D721Med (cell line): ENCODE measurements at regions not wholly inside any gene's neighbourhood (a gene's known extent, or its start where the extent isn't known, plus 50 kb on each side); places are given as distances from the start of the nearest gene placed in this dataset.

Source experiments
- DNase-seq: peaks from one replicate; pipeline ENCODE4 v3.0.0; 2011; ENCODE audit warnings: low spot score; ENCODE audit not compliant: insufficient read length
- FAIRE-seq: peaks from 2 replicates; lab custom pipeline; 2011; peaks lifted over from hg19 to GRCh38; lab: Jason Lieb, UNC
- CTCF ChIP-seq: IDR thresholded peaks from 2 replicates; pipeline ENCODE4 v1.5.1; 2012; ENCODE audit warnings: mild to moderate bottlenecking, control low read depth; ENCODE audit not compliant: insufficient read depth; ENCODE audit errors: missing control alignments

GRCh38 chr9:90131568-90131967 lies 511.1 kb downstream of the DIRAS2 start:
- TF ChIP-seq CTCF = no peak
- DNase-seq = no peak

GRCh38 chr9:90132866-90133265 lies 509.8 kb downstream of the DIRAS2 start:
- DNase-seq (no peak), FAIRE-seq (no peak)
- TF ChIP-seq CTCF = no peak

More at GRCh38 chr9:90131568-90131967, 511.1 kb downstream of the DIRAS2 start:
- no peak for FAIRE-seq

GRCh38 chr9:90137801-90138200 lies 504.8 kb downstream of the DIRAS2 start:
- no peak for TF ChIP-seq CTCF
- no peak for FAIRE-seq

GRCh38 chr9:90140131-90140818 lies 502.3 kb downstream of the DIRAS2 start:
- TF ChIP-seq CTCF = no peak

More at GRCh38 chr9:90137801-90138200, 504.8 kb downstream of the DIRAS2 start:
- DNase-seq = no peak

GRCh38 chr9:90141723-90142122 lies 500.9 kb downstream of the DIRAS2 start:
- FAIRE-seq (no peak), DNase-seq (no peak)
- peak; percentile 57 for TF ChIP-seq CTCF

More at GRCh38 chr9:90140131-90140818, 502.3 kb downstream of the DIRAS2 start:
- FAIRE-seq (no peak), DNase-seq (no peak)

- no peak for DNase-seq
- TF ChIP-seq CTCF = peak; percentile 62
- peak; percentile 89 for FAIRE-seq
These were observed 500.0 kb downstream of the DIRAS2 start for GRCh38 chr9:90142580-90142979.

GRCh38 chr9:90147426-90147825 lies 495.2 kb downstream of the DIRAS2 start:
- TF ChIP-seq CTCF = no peak
- FAIRE-seq (no peak), DNase-seq (no peak)
